Coronary artery (tissue), 2 donors: ENCODE measurements at regions not wholly inside any gene's neighbourhood (a gene's known extent, or its start where the extent isn't known, plus 50 kb on each side); places are given as distances from the start of the nearest gene placed in this dataset.

ENCODE experiments used
- DNase-seq: peaks from one replicate; pipeline ENCODE4 v3.0.0-alpha.2; 2017; ENCODE audit warnings: low spot score
- H3K27ac ChIP-seq, 2 donors: fragments of 200-600 bp; sonication (generic); one replicate each; pipeline ENCODE4 v1.5.1; 2016 to 2019
- H3K4me3 ChIP-seq: fragments of 200-600 bp; sonication (generic); 2 replicates; pipeline ENCODE4 v1.5.1; 2016; ENCODE audit warnings: mild to moderate bottlenecking, moderate library complexity
- TF ChIP-seq, protein P1 (sequence below): fragments of 200-600 bp; sonication (generic); IDR thresholded peaks from one replicate; pipeline ENCODE4 v1.5.1; 2019; ENCODE audit warnings: antibody characterized with exemption

DNA sequence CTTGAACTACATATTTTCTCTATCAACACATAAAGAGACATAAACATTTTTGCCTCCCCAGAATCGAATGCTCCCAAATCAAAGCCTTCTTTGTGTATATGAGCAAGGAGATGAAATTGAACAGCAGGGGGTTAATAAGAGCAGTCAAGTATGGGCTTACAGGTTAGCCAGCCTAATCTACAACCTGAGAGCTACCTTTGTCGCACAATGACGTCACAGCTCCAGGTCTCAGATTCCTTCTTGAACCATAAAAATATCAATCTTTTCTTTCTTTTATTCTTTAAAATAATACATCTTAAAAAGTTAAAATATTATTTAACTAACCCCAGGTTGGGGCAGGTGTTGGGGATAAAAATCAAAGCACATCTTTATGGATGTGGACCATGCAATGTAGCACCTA is 482.9 kb upstream of the CDH11 start:
- Histone ChIP-seq H3K4me3 (no peak overlapping the region), H3K27ac (no peak overlapping the region)
- TF ChIP-seq, protein P1, sequence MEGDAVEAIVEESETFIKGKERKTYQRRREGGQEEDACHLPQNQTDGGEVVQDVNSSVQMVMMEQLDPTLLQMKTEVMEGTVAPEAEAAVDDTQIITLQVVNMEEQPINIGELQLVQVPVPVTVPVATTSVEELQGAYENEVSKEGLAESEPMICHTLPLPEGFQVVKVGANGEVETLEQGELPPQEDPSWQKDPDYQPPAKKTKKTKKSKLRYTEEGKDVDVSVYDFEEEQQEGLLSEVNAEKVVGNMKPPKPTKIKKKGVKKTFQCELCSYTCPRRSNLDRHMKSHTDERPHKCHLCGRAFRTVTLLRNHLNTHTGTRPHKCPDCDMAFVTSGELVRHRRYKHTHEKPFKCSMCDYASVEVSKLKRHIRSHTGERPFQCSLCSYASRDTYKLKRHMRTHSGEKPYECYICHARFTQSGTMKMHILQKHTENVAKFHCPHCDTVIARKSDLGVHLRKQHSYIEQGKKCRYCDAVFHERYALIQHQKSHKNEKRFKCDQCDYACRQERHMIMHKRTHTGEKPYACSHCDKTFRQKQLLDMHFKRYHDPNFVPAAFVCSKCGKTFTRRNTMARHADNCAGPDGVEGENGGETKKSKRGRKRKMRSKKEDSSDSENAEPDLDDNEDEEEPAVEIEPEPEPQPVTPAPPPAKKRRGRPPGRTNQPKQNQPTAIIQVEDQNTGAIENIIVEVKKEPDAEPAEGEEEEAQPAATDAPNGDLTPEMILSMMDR, result no peak

DNA sequence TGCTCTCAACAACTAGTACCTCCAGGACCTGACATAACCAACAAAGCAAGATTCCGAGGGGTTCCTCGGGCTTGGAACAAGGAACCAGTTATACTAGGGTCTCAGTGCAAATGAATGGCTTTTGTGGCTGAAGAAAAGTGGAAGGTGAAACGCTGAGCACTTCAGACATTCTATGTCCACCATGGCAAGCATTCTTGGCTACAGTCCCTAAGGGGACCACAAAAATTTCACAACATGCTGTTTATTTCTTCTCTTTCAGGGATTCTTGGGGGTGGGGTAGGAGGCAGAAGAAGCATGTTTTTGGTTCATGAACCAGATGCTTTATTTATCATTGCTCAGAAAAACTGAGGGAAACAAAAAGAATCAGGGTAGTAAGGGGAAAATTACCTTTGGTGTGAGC is 479.9 kb upstream of the CDH11 start:
- TF ChIP-seq, protein P1, result no peak
- Histone ChIP-seq H3K27ac (no peak overlapping the region), H3K4me3 (no peak overlapping the region)
- DNase-seq, result no peak

More for the DNA sequence above, 482.9 kb upstream of the CDH11 start:
- no peak for DNase-seq

DNA sequence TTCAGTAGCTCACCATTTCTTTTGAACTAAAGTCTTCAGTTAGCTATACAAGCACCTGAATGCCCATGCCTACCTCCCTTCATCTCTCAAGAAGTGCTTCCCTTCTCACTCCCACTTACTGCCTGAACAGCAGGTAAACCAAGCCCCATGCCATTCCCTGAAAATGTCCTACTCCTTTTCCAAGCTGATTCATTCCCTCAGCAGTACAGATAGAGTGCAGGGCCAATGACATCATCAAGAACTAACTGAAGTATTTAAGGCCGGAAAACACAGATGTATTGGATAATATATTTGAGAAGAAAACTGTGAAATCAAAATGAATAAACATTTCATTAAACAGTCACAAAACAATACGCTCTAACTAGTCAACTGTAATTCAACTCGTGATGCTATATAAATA is 478.8 kb upstream of the CDH11 start:
- DNase-seq, result no peak
- H3K27ac ChIP-seq, result no peak overlapping the region
- TF ChIP-seq, protein P1, result no peak
- H3K4me3 ChIP-seq, result no peak overlapping the region

DNA sequence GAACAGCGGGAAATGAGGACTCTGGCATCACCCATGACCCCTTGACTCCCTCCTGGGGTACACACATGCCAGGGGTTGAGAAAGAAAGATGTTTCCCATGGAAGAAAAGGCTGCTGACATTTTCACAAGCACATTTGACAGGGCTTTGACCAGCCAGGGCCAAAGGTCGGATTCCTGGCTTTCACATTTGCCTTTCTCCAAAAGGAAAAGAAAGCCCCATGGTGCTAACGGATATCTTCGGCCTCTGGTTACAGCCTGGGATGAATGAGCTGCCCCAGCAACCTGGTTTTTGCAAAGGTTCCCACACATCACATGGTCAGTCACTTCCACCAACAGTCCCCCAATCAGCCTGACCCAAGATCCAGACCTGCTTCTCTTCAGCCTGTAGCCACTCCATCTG is 478.2 kb upstream of the CDH11 start:
- TF ChIP-seq, protein P1, result no peak
- no peak for DNase-seq
- H3K27ac ChIP-seq, result no peak overlapping the region
- H3K4me3 ChIP-seq, result no peak overlapping the region

DNA sequence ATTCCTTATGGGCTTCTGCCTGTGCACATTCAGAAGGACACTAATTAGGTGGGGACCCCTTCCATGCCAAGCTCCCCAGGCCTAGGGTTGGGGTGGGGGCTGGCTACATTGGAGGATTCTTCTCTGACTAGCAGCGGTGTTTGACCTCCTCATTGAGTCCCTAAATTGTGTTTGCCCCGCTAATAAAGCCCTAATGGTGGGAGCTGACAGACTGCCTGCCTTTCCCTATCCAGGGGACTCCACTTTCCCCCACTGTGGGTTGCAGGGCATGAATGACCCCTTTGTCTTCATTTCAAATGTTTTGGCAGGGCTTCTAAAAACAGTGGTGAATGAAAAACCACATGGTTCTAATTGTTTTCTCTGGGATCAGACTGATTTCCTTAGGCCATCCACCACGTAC is 476.8 kb upstream of the CDH11 start:
- DNase-seq, result no peak
- Histone ChIP-seq H3K4me3 (no peak overlapping the region), H3K27ac (no peak overlapping the region)
- TF ChIP-seq, protein P1, result no peak

DNA sequence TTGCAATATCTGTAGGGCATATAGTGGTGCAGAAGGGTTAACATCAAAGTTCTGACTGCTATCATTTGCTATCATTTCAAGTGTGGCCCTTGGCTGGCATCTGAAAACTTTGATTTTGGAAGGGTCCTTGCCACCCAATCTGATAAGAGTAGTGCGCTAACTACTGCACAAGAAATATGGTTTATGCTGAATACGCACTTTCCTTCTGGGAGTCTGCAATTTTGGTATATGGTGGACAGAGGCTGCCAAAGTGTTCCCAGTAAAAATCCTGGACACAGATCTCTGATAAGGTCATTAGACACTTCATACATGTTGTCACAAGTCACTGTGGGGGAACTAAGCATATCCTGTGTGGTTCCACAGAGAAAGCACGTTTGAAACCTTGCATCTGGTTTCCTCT is 461.6 kb upstream of the CDH11 start:
- Histone ChIP-seq H3K4me3 (no peak overlapping the region), H3K27ac (no peak overlapping the region)
- TF ChIP-seq, protein P1, result no peak
- DNase-seq, result no peak

DNA sequence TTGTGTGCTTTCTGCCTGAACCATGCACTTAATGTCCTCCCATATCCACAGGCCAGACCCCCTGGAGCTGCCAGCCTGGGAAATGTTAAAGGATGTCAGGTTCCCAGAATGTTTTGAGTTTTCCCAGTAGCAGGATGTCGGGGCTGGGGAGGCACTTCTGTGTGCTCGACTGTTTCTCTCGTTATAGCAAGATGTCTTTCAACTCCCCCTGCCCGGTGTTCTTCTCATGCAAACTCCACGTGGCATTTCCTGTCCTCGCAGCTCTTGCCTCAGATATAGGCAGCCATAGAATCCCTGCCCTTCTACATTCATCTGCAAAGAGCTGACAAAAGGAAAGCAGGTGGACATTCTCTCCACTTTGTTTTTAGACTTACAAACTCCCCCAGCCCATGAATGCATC is 457.2 kb upstream of the CDH11 start:
- DNase-seq, result no peak
- Histone ChIP-seq H3K27ac (no peak overlapping the region), H3K4me3 (no peak overlapping the region)
- TF ChIP-seq, protein P1, result no peak
